ELR (cell line): ENCODE measurements at regions not wholly inside any gene's neighbourhood (a gene's known extent, or its start where the extent isn't known, plus 50 kb on each side); places are given as distances from the start of the nearest gene placed in this dataset.

Source experiments
- DNase-seq: peaks from one replicate; pipeline ENCODE4 v3.0.0-alpha.2; 2015; ENCODE audit warnings: low read depth

DNA sequence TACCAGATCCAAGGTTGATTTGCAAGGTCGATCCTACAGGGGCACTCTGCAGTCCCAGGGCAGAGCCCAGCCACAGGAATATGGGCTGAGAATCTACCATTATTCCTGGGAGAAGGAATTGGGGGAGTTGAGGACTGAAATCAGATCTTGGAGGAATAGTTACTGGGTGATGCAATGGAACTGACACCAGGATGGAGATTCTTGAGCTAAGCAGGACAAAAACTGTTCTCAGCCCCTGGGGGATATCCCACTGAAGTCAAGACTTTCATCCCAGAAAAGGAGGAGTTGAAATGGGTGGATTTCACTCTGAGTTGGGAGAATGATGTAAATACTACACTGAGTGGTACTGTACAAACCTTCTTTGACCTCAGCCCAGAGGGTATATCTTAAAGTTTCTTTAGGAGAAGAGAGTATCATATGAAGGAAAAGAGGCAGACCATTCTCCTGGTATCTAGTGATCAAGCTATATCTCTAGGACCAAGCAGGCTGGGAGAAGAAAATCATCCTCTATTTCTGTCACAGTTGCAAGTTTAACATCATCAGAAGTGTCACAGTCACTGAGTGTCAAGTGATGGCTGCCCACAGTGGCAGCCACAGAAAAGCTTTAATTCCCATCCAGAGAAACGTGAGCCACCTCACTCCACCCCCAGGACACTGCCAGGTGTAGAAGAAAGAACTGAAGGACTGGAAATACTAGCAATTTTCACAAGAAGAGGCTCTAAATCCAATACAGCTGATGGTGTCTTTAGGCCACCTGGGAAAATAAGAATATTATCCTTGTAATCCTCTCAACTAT, 181.9 kb downstream of the NUAK1 start:
- DNase-seq, result no peak

DNA sequence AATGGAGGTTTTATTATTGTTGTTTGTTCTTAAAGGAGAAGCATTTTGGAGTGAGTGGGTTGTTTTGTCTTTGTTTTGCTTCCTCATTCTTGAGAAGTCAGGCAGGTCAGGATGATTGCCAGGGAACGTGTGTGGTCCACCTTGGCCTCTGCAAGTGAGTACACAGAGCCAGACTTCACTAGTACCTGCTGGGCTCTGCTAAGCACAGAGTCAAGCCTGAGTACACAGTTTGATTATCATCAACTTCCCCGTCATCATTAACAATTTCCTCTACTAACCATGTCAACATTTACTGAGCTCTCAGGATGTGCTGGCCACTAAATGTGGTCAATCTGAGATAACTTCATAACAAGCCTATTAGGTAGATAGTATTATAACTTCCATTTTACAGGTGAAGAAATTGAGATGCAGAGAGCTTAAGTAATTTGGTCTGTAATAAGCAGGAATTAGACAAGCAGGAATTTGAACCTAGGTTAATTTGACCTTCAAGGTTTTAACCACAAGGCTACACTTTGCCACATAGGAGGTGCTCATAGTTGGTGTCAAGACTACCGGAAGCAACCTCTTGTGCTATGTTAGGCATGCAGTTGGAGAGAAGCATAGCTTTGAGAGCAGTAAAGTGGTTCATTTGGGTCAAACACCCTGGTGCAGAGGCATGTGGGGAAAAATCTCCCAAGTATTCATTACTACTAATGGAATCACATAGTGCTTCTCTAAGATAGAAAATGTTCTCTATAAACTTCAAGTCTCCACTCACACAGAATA, 178.3 kb downstream of the NUAK1 start:
- DNase-seq, result no peak

DNA sequence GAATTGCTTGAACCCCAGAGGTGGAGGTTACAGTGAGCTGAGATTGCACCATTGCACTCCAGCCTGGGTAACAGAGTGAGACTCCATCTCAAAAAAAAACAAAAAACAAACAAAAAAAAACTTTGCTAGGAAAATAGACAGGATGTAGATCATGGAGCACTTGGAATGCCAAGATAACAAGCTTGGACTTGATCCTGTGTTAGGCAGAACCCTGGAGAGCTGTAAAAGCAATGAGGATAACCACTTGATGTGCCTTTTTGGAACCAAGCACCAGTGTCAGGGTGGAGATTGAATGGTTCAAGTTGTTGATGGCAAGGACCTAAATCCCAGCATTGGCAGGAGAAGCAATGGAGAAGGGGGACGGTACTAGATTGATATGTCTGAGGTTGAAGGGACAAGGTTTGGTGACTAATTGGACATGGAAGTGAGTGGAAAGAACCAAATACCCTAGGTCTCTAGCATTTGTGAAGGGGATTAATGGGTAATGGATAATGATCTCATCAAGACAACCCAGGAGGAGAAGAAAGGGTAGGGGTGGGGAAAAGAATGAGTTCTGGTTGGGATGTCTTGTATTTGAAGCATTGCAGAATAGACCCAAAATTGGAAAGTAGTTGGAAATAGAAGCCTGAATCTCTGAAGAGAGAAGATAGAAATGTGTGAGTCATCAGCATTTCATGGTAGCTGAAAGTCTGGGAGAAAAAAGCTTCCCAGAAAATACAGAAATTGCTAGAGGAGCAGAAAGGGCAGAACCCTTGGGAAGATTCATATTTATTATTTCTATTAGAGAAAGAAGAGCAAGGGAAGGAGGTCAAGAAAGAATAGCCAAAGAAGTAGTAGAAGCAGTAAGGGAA, 176.7 kb downstream of the NUAK1 start:
- no peak for DNase-seq

DNA sequence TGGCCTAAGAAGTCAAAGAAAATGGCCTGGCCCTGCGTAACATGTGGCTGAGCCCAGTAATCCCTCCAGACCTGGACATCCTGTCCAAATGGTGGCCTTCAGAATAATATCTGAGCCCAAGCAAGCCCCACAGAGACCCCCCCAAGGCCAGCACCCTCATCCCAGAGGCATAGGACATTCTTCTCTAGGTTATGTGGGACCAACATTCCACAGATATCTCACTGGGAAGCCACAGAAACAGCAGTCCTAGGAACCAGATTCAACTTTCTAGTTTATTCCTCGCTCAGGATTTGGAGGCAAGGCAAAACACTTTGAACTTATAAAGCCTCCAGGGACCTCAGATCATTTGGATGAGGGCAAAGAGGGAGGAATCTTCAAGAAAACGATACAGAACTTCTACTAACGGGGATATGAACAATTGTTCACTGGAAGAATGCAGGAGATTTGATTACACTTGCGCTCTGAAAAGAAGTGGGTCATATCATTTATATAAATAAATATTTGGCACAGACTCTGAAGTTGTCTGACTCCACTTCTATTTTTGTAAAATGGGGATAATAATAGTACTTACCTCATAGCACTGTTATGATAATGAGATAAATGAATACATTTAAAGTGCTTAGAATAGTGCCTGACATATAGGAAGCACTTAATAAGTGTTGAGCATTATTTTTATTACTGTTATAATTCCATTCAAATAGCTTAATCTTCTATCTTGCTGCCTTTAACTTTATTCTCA, 171.5 kb downstream of the NUAK1 start:
- no peak for DNase-seq

DNA sequence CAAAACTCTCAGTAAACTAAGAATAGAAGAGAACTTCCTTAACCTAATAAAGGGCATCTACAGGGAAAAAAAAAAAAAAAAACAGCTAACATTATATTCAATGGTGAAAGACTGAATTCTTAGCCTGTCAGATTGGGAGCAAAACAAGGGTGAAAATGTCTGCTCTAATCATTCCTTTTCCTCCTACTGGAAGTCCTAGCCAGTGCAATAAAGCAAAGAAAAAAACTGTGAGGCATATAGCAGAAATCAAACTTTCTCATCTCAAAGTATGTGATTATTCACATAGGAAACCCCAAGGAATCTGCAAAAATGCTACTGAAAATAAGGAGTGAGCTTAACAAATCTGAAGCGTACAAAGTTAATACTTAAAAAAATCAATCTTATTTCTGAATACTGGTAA, 170.7 kb downstream of the NUAK1 start:
- no peak for DNase-seq

DNA sequence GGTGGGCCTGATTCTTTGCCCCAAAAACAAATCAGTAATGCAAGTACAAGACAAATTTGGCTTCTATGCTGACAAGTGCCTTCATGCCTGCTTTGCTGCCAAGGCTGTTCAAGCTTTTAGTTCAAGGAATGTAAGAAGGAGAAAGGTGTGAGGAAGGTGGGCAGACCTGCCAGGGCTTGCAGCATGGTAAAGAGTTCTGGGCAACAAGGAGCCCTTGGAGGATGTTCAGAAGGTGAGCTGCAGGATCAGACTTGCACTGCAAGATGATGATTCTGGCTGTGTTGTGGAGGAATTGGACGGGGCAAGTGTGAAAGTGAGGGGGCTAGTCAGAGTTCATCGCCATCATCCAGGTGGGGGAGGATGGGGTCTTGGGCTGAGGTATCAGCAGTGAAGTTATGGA, 167.9 kb downstream of the NUAK1 start:
- no peak for DNase-seq

DNA sequence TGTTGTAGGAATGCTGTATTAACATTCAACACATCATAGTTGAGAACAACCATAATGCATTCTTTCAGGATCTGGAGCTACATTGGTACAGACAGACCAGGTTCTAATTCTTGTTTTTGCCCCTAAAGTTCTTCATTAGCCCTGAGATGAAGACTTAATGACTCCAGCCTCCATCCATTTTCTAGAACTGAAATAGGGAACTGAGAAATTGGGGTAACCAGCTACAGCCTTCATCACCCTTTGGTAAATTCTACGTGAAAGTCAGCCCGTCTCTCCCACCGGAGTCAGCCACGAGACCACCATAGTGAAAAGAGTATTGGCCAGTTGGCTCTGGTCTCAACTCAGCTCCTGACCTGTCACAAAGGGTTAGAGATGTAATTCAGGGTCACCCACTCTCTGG, 164.0 kb downstream of the NUAK1 start:
- no peak for DNase-seq

DNA sequence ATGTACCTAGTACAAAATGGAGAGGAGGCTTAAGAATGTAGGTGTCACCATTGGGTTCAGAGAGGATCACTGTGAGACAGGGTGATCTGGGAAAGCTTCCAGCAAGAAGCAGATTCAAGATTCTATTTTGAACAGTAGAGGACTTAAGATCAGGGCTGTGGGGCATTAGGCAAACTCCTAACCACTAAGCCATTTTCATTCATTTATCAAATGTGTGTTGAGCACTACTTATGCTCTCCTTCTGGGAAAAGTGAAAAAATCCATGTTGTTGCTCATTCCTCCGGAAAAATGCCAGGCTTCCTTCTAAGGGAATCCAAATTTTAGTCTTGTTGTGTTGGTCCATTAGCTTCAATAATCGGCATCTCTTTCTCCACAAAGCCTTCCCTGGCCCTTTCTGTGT, 163.4 kb downstream of the NUAK1 start:
- no peak for DNase-seq

DNA sequence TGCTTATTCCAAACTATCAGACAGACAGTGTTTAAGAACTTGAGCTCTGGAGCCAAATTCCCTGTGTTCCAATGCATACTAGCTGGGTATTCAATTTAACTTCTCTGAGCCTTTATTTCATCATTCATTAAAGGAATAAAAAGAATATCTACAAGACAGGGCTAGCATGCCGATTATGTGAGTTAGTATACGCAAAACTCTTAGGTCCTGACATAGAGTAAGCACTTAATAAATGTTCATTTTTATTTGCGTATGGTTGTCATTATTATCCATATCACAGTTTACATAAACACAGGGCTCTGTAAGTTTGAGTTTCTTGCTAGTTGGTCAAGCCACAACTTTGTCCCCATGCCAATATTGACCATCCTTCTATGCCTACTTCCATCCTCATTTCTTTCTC, 161.5 kb downstream of the NUAK1 start:
- DNase-seq, result no peak

DNA sequence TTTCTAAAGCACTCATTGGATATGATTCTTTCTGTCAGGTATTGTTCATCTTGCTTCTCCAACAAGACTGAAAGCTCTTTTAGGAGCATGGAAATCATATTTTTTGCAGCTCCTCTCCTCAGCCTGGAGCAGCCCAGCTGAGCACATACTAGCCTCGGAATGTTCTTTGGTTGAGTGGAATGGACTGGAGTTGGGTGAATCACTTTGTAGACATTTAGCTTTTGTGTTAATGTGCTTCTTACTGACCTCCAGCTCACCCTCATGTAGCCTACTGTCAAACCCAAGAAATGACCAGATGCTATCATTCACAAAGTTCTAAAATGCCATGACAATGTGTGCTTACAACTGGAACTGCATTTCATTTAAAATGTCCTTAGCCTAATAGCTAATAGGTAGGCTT, 161.1 kb downstream of the NUAK1 start:
- DNase-seq, result peak; percentile 43

DNA sequence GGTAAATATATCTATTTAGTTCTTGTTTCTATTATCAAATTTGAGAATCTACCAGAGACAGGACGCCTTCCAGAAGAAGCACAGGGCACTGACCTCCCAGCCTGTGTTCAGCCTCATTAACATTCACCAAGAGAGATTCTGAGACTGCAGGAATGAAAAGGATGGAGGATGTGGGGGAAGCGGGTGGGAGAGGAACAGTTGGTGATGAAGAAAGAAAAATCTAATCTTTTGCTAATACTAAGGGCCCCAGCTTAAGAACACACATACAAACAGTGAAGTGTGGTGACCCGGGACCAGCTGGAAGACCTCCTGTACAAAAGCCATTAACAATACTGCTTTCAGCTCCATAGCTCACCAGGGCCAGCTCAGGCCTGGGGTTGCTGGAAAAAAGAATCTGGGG, 160.5 kb downstream of the NUAK1 start:
- no peak for DNase-seq

DNA sequence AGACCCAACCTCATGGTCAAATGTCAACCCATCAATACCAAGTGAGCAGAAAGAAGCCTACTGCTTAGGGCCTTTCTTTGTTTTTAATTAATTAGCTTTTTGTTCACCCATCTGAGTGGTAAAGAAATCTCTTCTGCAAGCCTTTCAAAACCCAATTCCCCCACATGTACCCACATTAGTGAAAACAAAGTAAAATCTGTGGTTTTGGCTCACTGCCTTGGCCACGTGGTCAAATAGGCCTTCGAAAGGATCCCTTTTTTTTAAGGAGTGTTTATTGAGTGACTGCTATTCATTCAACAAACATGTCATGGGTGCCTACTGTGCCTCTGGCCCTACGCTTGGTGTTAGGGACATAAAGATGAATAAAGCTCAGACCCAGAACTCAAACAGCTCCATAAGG, 160.1 kb downstream of the NUAK1 start:
- DNase-seq, result no peak

DNA sequence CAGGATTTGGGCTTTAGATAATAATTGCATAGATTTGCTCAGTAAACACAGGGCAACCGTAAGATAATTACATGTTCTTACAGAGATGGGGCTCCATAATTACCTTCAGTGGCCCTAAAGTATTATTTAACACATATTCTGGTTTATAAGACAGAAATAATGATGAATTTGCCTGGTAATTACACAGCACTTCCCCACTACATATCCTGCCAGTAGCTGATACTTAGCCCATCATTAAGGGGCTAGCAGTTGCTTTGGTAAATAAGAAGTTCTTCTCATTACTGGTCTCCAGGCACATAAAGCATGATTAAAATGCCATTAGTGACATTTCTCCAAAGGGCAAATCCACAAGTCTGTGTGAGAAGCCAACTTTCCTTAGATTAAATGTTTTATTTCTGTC, 158.7 kb downstream of the NUAK1 start:
- DNase-seq, result no peak

DNA sequence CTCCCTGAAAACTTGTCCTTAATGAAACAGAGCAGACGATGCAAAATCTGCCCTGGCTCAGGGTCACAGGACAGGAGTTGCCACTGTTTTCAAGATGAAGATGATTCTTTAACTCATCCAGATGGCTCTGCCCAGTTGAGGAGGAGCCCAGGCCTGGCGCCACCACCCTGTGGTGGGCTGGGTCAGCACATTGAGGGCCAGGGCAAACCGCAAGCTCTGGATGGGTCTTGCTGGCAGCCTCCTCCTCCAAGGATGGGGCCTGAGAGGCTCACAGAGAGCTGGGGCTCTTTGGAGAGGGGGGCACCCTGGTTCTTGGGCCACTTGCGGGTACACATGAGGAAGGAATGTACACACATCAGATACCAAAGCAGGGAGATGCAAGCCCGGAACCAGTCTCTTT, 158.2 kb downstream of the NUAK1 start:
- no peak for DNase-seq

DNA sequence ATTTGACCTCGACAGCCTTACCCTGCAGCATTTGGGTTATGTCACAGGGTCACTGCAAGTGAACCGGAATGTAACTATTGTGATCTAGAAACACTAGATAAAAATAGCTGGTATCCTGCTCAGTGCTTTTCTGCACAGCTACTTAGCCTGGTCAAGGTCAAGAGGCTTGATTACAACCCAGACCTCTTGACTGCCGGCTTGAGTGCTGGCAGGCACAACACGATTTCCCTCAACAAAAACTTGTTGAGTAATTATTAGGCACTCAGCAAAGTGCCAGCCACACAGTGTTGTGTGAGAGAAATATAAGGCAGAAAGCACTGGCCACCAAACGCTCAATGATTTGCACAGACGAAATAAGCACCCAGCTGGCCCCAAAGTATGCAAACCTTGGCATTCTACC, 156.7 kb downstream of the NUAK1 start:
- DNase-seq, result no peak

DNA sequence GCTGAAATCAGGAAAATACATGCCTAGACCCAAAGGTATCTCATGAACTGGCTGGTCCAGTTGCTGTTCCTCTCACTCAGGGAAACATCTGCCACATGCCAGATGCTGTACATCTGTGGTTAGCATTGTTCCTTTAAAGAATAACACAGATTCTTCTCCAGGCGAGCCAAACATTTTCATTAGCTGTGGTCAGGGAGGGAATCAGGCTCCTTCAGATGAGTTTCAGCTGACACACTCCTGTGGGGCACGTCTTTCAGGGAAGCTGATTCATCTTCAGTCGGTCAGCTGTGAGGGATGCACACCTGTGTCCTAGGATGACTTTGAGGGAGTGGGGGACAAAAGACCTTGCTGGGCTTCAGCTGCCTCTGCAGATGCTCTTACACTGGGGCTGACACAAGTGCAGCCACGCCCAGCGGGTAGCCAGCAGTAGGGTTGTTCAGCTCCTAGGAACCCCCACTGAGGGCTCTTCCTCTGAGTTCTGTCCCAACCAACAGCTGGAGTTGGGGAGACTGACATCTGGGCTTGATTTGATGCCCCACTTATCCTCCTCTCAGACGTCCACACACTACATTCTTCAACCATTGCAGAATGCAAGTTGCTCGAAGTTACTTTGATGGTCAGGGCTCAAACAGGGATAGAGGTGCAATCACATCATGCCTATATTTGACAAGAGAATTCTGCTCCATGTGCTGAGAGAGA, 155.0 kb downstream of the NUAK1 start:
- DNase-seq, result peak; percentile 48

DNA sequence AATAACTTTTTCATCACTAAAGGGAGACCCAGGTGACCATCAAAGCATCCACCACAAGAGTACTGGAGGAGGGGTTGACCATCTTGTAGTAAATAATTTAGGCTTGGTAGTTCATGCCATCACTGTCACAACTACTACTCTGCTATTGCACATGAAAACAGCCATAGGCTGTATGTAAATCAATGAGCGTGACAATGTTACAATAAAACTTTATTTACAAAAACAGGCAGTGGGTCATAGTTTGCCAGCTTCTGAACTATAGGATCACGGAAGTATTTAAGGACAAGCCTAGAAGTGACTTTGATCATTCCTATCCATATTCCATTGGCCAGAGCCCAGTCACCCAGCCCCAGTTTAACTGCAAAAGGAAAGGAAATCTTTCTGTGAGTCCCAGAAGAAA, 153.4 kb downstream of the NUAK1 start:
- no peak for DNase-seq

DNA sequence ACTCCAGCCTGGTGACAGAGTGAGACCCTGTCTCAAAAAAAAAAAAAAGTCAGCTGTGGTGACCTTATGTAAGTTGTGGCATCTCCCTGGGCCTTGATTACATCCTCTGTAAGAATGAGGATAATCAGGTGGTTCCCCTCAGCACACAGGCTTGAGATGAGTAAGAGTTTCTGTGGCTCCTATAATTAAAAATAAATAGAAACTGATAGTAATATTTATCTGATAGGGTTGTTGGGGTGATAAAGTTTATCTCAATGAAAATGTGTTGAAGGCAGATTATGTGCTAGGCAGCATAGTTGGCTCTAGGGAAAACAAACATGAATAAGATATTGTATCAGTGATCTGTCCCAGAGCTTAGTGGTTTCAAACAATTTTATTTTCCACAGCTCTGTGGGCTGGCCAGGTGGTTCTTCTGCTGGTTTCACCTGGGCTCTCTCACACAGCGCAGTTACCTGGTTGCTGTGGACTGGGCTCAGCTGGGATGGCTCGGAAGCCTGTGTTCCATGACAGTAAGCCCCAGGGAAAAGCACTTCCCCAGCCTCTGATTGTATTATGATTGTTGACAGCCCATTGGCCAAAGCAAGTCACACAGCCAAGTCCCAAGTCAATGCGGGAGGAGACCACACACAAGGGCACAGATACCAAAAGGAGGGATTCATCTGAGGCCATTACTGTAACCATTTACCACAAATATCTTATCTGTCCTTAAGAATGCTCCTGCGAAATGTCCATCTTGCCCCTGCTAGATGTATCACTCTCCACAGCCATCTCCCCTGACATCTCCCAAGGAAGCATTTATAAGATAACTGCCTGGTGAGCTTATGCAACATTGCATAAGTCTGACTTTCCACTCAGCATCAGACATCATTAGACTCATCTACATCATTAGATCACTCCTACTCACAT, 151.7 kb downstream of the NUAK1 start:
- peak; percentile 39 for DNase-seq

DNA sequence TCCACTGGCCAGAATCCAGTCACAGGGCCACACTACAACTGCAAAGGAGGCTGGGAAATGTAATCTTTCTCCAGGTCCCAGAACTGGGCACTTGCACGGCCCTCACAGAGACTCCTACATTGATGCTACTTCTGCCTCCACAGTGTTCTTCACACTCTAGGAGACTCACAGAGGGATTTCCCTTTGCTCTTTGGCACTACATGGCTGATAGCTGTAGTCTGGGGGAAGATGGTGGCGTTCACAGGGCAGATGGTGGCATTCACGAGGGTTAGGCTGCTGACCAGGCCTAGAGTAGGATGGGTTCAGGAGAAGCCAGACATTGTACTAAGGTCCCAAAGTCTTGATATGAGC, 151.1 kb downstream of the NUAK1 start:
- no peak for DNase-seq
